ENCODE measurements at regions not wholly inside any gene's neighbourhood (a gene's known extent, or its start where the extent isn't known, plus 50 kb on each side); places are given as distances from the start of the nearest gene placed in this dataset.
"Not testable (repeated sequence)": the region's sequence is repeated elsewhere in the genome, so short reads cannot be mapped to it uniquely, and the experiment has no call there.

- Histone ChIP-seq H3K27ac (ENCODE audit: low read depth in 2 of 2, low read length in 2 of 2) (no peak overlapping the region), H3K4me1 (ENCODE audit: control insufficient read depth in 2 of 3, insufficient read depth in 2 of 3, low read depth in 1 of 3, low read length in 3 of 3) (no peaks in the 10 kb centered on the region), H3K9me3 (ENCODE audit: control insufficient read depth in 2 of 3, insufficient read depth in 1 of 3, low read length in 3 of 3) (no peaks in the 10 kb centered on the region), H3K36me3 (ENCODE audit: control insufficient read depth in 2 of 3, insufficient read depth in 3 of 3, low read length in 3 of 3) (no peaks in the 10 kb centered on the region), H3K4me3 (ENCODE audit: low read length in 3 of 3) (no peak overlapping the region), H3K27me3 (ENCODE audit: control insufficient read depth, insufficient read depth, low read length) (no peaks in the 10 kb centered on the region), H3K9ac (ENCODE audit: low read length in 3 of 3) (no peak overlapping the region)
- FAIRE-seq, result no peak
- intact Hi-C loops (cut with DNase I), result no loop called here
- DNase-seq, result no peak
- TF ChIP-seq CTCF (IDR thresholded peaks at IDR 0.05; ENCODE audit: borderline replicate concordance, extremely low read depth, insufficient read depth), result no peak
Measured at GRCh38 chr1:199834711-199835110, 192.8 kb upstream of the NR5A2 start.

GRCh38 chr1:199836430-199836829 is 191.1 kb upstream of the NR5A2 start:
- Histone ChIP-seq H3K27ac (ENCODE audit: low read depth in 2 of 2, low read length in 2 of 2) (no peak overlapping the region), H3K27me3 (ENCODE audit: control insufficient read depth, insufficient read depth, low read length) (no peaks in the 10 kb centered on the region), H3K4me1 (ENCODE audit: control insufficient read depth in 2 of 3, insufficient read depth in 2 of 3, low read depth in 1 of 3, low read length in 3 of 3) (no peaks in the 10 kb centered on the region), H3K36me3 (ENCODE audit: control insufficient read depth in 2 of 3, insufficient read depth in 3 of 3, low read length in 3 of 3) (no peaks in the 10 kb centered on the region), H3K4me3 (ENCODE audit: low read length in 3 of 3) (no peak overlapping the region), H3K9me3 (ENCODE audit: control insufficient read depth in 2 of 3, insufficient read depth in 1 of 3, low read length in 3 of 3) (no peaks in the 10 kb centered on the region), H3K9ac (ENCODE audit: low read length in 3 of 3) (no peak overlapping the region)
- DNase-seq, result no peak
- no peak for TF ChIP-seq CTCF (IDR thresholded peaks at IDR 0.05; ENCODE audit: borderline replicate concordance, extremely low read depth, insufficient read depth)
- FAIRE-seq, result no peak
- intact Hi-C loops (cut with DNase I), result no loop called here

GRCh38 chr1:199837321-199837720 is 190.2 kb upstream of the NR5A2 start:
- no peak overlapping the region for H3K27ac ChIP-seq (ENCODE audit: low read depth in 2 of 2, low read length in 2 of 2)
- no peak overlapping the region for H3K9ac ChIP-seq (ENCODE audit: low read length in 3 of 3)
- no peaks in the 10 kb centered on the region for H3K4me1 ChIP-seq (ENCODE audit: control insufficient read depth in 2 of 3, insufficient read depth in 2 of 3, low read depth in 1 of 3, low read length in 3 of 3)
- TF ChIP-seq CTCF (IDR thresholded peaks at IDR 0.05; ENCODE audit: borderline replicate concordance, extremely low read depth, insufficient read depth), result no peak
- no peaks in the 10 kb centered on the region for H3K36me3 ChIP-seq (ENCODE audit: control insufficient read depth in 2 of 3, insufficient read depth in 3 of 3, low read length in 3 of 3)
- DNase-seq, result no peak
- no peak overlapping the region for H3K4me3 ChIP-seq (ENCODE audit: low read length in 3 of 3)
- no peaks in the 10 kb centered on the region for H3K27me3 ChIP-seq (ENCODE audit: control insufficient read depth, insufficient read depth, low read length)
- no peak for FAIRE-seq
- intact Hi-C loops (cut with DNase I), result no loop called here
- no peaks in the 10 kb centered on the region for H3K9me3 ChIP-seq (ENCODE audit: control insufficient read depth in 2 of 3, insufficient read depth in 1 of 3, low read length in 3 of 3)

GRCh38 chr1:199839608-199840007 is 187.9 kb upstream of the NR5A2 start:
- H3K27ac ChIP-seq (ENCODE audit: low read depth in 2 of 2, low read length in 2 of 2); DNase-seq; H3K9ac ChIP-seq (ENCODE audit: low read length in 3 of 3); H3K4me3 ChIP-seq (ENCODE audit: low read length in 3 of 3); FAIRE-seq; H3K36me3 ChIP-seq (ENCODE audit: control insufficient read depth in 2 of 3, insufficient read depth in 3 of 3, low read length in 3 of 3); H3K27me3 ChIP-seq (ENCODE audit: control insufficient read depth, insufficient read depth, low read length); H3K9me3 ChIP-seq (ENCODE audit: control insufficient read depth in 2 of 3, insufficient read depth in 1 of 3, low read length in 3 of 3); H3K4me1 ChIP-seq (ENCODE audit: control insufficient read depth in 2 of 3, insufficient read depth in 2 of 3, low read depth in 1 of 3, low read length in 3 of 3); intact Hi-C loops (cut with DNase I): not testable (repeated sequence)

- FAIRE-seq; intact Hi-C loops (cut with DNase I); H3K4me1 ChIP-seq (ENCODE audit: control insufficient read depth in 2 of 3, insufficient read depth in 2 of 3, low read depth in 1 of 3, low read length in 3 of 3); H3K27me3 ChIP-seq (ENCODE audit: control insufficient read depth, insufficient read depth, low read length); H3K9ac ChIP-seq (ENCODE audit: low read length in 3 of 3); H3K27ac ChIP-seq (ENCODE audit: low read depth in 2 of 2, low read length in 2 of 2); H3K36me3 ChIP-seq (ENCODE audit: control insufficient read depth in 2 of 3, insufficient read depth in 3 of 3, low read length in 3 of 3); H3K9me3 ChIP-seq (ENCODE audit: control insufficient read depth in 2 of 3, insufficient read depth in 1 of 3, low read length in 3 of 3); H3K4me3 ChIP-seq (ENCODE audit: low read length in 3 of 3); DNase-seq: not testable (repeated sequence)
Measured at GRCh38 chr1:199843096-199843495, 184.4 kb upstream of the NR5A2 start.

Measured in kidney (tissue), 13 donors.